GM12878 (cell line): ENCODE measurements at regions not wholly inside any gene's neighbourhood (a gene's known extent, or its start where the extent isn't known, plus 50 kb on each side); places are given as distances from the start of the nearest gene placed in this dataset.

Experiments
- CEBPB ChIP-seq, 2 experiments: fragments of 150-350 bp in 1 of 2; IDR thresholded peaks; 2 replicates each; pipeline ENCODE4 v1.6.1; 2012 to 2014; ENCODE audit warnings: low read depth in 2 of 2, low read length in 2 of 2, borderline replicate concordance in 1 of 2, inconsistent platforms in 1 of 2
- E2F8 ChIP-seq: fragments of 450-650 bp; IDR thresholded peaks from 2 replicates; pipeline ENCODE4 v1.6.1; 2018; ENCODE audit warnings: mild to moderate bottlenecking, low read depth, moderate library complexity; ENCODE audit not compliant: partially characterized antibody
- HDAC6 ChIP-seq: fragments of 200-600 bp; sonication (generic); IDR thresholded peaks from one replicate; pipeline ENCODE4 v1.8.0; 2017; ENCODE audit warnings: antibody characterized with exemption; ENCODE audit not compliant: unreplicated experiment
- NFIC ChIP-seq: IDR thresholded peaks from 2 replicates; pipeline ENCODE4 v1.6.1; 2012; ENCODE audit warnings: low read depth, mild to moderate bottlenecking, inconsistent platforms, low read length, moderate library complexity
- RAD21 ChIP-seq: IDR thresholded peaks from 2 replicates; pipeline ENCODE4 v1.6.1; 2011; ENCODE audit warnings: mild to moderate bottlenecking, low read depth, low read length, moderate library complexity; ENCODE audit not compliant: insufficient read depth
- RFX5 ChIP-seq: IDR thresholded peaks from 2 replicates; pipeline ENCODE4 v1.6.1; 2011; ENCODE audit warnings: low read depth, low read length, improper control_type of control experiment
- WRNIP1 ChIP-seq: IDR thresholded peaks from 2 replicates; pipeline ENCODE4 v1.6.1; 2011; ENCODE audit warnings: low read depth, low read length, improper control_type of control experiment, borderline replicate concordance
- ZBTB11 ChIP-seq: fragments of 450-650 bp; formaldehyde crosslinking; IDR thresholded peaks from 2 replicates; pipeline ENCODE4 v1.5.0; 2022; ENCODE audit warnings: mild to moderate bottlenecking, missing genetic modification characterization

- TF ChIP-seq ZBTB11 (CRISPR knock-in tag), result no peak
- TF ChIP-seq WRNIP1, result no peak
- no peak for TF ChIP-seq NFIC
- TF ChIP-seq E2F8, result no peak
- no peak for TF ChIP-seq RFX5
- no peak for TF ChIP-seq CEBPB (IDR thresholded peaks at IDR 0.05; ENCODE audit: borderline replicate concordance in 1 of 2, low read depth in 2 of 2, low read length in 2 of 2)
- TF ChIP-seq HDAC6, result no peak
- TF ChIP-seq RAD21, result no peak
- TF ChIP-seq, all 136 proteins: peak for 0
Observed at GRCh38 chr1:239040523-239040922, 345.8 kb upstream of the CHRM3 start (continued).
